HuH-7.5 (cell line): ENCODE measurements at regions not wholly inside any gene's neighbourhood (a gene's known extent, or its start where the extent isn't known, plus 50 kb on each side); places are given as distances from the start of the nearest gene placed in this dataset.
"Not testable (repeated sequence)": the region's sequence is repeated elsewhere in the genome, so short reads cannot be mapped to it uniquely, and the experiment has no call there.

Experiments
- DNase-seq: peaks from one replicate; pipeline ENCODE4 v3.0.0; 2011; ENCODE audit warnings: low spot score

- not testable (repeated sequence) for DNase-seq
These were observed 1011.2 kb downstream of the TMEM121 start for GRCh38 chr14:106537597-106537996.

DNA sequence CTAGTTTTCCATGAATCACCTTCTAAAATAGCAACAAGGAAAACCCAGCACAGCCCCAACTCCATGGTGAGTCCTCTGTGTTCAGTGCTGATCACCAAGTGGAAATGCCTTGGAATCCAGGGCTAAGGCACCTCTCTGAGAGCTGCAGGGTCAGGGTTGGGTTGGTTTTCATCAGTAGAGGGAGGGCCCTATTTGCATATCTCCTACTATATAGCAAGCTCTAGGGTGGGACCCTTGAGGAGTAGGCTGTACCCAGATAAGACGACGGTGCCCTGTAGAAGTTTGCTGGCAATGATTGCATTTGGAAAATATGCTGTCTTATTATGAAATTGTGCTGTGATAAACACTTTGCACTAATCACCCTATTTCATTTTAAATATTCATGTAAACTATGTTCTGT is 1011.8 kb downstream of the TMEM121 start:
- no peak for DNase-seq

DNA sequence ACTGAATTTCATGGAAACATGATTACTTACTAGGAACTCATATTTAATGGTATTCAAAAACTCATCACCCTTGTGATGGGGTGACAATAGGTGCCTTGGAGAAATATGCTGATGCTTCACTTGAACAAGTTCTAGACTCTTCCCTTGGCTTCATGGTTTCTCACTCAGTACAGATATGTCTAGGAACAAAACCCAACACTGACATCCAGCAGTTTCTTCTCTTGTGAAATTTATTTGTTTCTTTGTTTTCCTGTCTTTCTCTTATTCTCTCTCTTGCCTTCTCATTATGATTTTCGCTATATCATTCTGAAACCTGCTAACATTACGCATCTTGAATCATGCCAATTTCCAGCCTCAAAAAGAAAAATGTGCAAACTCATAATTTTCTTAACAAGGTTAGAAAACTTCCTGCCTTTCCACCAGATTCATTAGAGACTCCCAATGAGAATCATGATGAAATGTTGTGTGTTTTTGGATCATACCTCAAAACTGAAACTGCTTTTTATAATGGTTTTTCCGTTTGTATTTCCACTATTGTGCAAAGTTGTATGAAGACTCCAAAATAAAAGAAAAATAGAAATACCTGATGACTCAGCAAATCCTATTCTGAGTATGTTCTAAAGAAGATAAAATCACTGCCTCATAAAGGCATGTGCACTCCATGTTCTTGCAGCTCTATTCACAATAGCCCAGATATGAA is 1021.5 kb downstream of the TMEM121 start:
- DNase-seq, result no peak

- DNase-seq, result no peak
These were observed 1022.7 kb downstream of the TMEM121 start for GRCh38 chr14:106549064-106549463.

DNA sequence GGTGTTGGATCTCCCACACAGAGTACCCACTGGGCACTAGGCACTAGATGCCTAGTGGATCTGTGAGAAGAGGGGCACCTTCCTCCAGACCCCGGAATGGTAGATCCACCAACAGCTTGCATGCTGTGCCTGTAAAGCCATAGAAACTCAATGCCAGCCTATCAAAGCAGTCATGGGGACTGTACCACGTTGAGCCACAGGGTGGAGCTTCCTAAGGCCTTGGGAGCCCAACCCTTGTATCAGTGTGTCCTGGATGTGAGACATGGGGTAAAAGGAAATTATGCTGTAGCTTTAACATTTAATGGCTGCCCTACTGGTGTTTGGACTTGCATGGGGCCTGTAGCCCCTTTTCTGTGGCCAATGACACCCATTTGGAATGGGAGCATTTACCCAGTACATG is 1024.9 kb downstream of the TMEM121 start:
- no peak for DNase-seq

DNA sequence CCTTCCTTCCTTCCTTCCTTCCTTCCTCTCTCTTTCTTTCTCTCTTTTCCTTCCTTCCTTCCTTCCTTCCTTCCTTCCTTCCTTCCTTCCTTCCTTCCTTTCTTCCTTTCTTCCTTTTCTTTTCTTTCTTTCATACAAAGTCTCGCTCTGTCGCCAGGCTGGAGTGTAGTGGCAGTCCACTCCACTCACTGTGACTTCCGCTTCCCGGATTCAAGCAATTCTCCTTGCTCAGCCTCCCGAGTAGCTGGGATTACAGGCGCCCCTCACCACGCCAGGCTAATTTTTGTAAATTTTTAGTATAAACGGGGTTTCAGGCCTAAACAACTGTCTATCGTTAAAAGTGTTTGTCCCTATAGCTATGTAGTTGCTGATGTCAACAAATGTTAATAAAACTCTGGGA is 1029.8 kb downstream of the TMEM121 start:
- DNase-seq, result not testable (repeated sequence)

- DNase-seq, result no peak
These were observed 1030.4 kb downstream of the TMEM121 start for GRCh38 chr14:106556665-106557289.

- no peak for DNase-seq
These were observed 1036.1 kb downstream of the TMEM121 start for GRCh38 chr14:106562451-106562850.

DNA sequence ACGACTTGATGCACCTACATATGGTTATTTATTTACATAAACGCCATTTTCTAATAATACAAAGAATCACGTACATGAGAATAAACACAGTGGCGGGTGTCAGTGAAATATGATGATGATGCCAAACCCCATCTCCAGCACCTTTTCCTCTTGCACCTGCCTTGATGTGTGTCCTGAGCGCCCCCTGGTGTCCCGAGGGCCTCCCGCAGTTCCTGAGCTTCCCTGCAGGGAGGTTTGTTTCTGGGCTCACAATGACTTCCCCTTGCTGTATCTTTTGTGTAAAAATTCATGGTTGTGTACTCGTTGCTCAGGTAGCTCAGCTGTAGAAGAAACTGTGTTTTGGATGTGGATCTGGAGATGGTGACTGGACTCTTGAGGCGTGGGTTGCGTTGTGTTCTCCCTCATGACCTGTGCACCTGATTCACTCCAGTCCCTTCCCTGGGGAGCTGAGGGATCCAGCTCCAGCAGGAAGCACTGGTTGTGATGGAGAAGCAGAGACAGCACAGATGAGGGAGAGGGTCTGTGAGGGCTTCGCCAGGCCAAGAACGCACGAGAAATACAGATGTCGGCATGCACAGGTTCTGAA is 1037.8 kb downstream of the TMEM121 start:
- peak; percentile 5 for DNase-seq

DNA sequence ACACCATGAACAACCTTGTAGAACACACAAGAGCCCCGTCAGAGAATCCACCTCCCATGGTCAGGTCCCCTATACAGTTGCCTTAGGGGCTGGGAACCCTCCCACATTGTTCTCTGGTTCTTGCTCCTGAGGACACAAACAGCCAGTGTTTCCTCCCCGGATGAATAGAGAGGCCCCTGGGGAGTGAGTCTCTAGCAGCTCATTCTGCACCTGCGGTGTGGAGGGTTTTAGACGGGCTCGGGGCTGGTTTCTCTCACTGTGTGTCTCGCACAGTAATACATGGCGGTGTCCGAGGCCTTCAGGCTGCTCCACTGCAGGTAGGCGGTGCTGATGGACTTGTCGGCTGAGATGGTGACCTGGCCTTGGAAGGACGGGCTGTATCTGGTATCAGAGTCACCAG is 1052.1 kb downstream of the TMEM121 start:
- DNase-seq, result no peak

DNA sequence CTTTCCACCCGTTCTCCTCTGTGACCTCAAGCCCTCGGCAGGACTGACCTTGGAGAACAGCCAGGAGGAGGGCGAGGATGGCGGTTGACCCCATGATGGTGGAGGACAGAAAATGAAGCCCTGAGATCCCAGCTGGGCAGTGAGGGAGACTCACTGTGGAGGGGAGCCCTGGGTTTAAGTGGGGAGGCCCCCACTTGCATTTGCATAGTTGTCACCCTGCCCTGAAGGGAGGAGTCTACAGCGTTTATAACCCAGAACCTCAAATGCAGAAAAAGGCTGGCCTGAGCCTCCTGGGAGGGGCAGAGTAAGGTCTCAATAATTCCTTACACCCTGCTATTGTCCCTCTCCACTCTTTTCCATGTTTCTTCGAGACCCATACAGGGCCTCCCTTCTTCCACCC is 1052.7 kb downstream of the TMEM121 start:
- DNase-seq, result no peak

- no peak for DNase-seq
These were observed 1059.3 kb downstream of the TMEM121 start for GRCh38 chr14:106585692-106586091.

DNA sequence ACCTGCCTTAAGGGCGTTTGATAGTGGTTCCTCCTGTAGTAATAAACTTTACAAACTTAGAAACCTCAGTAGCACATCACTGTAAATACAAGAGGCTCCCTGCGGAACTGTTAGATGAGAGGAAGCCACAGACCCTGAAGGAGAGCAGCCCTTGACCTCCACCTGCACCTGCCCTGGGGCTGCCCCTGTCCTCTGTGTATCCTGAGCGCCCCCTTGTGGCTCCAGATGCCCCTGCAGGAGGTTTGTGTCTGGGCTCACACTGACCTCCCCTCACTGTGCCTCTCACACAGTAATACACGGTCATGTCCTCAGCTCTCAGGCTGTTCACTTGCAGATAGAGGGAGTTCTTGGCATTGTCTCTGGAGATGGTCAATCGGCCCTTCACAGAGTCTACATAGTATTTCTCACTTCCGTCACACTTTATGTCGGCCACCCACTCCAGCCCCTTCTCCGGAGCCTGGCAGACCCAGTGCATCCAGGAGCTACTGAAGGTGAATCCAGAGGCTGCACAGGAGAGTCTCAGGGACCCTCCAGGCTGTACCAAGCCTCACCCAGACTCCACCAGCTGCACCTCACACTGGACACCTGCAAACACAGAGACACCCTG is 1059.8 kb downstream of the TMEM121 start:
- DNase-seq, result peak; percentile 10

DNA sequence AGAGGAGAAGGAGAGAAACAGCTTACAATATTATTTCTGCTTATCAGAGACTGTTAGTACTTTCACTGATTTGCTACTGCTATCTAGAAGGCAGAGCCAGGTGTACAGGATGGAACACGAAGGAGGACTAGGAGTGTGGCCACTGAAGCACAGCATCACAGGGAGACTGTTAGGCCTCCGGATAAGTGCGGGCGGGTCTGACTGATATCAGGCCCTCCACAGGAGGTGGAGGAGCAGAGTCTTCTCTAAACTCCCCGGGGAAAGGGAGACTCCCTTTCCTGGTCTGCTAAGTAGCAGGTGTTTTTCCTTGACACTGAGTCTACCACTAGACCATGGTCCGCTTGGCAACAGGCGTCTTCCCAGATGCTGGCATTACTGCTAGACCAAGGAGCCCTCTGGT is 1065.2 kb downstream of the TMEM121 start:
- DNase-seq, result not testable (repeated sequence)

GRCh38 chr14:106592115-106592852 is 1065.9 kb downstream of the TMEM121 start:
- DNase-seq, result not testable (repeated sequence)

DNA sequence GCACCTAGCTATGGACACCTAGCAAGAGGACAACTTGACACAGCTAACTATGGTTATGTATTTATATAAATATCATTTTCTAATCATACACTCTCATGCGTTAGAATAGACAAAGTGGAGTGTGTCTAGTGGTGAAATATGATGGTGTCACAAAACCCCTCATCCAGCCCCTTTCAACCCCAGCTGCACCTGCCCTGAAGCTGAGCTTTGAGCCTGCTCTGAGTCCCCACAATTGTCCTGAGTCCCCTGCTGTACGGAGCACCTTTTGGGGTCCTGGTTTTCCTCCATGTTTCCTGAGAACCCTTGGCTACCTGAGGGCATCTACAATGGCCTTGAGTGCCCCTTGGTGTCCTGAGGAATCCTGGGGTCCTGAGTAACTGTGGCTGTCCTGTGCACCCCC is 1072.8 kb downstream of the TMEM121 start:
- no peak for DNase-seq

DNA sequence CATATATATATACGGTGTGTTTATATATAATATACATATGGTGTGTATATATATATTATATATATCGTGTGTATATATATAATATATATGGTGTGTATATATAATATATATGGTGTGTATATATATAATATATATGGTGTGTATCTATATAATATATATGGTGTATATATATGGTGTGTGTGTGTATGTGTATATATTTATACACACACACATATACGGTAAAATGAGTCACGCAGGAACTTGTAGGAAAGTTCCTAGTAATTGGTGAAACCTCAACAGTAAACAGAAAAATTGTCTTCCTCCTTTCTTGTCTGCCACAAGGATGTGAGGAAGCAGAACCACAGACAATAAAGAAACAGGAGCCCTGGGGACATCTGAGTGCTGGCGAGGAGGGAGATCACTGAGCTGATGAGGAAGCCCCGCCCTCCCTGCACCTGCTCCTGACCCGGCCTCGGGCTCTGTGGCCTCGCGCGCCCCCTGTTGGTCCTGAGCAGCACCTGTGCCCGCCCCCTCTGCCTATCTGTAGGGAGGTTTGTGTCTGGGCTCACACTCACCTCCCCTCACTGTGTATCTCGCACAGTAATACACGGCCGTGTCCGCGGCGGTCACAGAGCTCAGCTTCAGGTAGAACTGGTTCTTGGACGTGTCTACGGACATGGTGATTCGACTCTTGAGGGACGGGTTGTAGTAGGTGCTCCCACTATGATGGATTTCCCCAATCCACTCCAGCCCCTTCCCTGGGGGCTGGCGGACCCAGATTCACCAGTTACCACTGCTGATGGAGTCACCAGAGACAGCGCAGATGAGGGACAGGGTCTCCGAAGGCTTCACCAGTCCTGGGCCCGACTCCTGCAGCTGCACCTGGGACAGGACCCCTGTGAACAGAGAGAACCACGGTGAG is 1079.4 kb downstream of the TMEM121 start:
- no peak for DNase-seq

- DNase-seq, result no peak
These were observed 1080.6 kb downstream of the TMEM121 start for GRCh38 chr14:106606936-106607335.

- no peak for DNase-seq
These were observed 1084.3 kb downstream of the TMEM121 start for GRCh38 chr14:106610691-106611090.

DNA sequence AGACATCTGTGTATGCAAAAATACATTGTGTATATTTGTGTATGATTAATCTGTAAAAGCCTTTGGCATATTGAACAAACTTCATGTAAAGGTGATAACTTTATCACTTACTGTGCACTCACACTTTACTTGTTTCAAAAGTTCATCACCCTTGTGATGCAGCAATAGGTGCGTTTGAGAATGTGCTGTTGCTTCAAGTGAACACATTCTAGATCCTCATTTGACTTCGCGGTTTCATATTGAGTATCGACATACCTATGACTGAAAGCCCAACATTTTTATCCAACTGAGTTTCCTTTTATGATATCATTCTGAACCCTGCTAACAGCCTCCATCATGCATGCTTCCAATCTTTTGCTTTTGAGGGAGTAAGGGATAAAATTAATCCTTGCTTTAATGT is 1086.9 kb downstream of the TMEM121 start:
- DNase-seq, result no peak

DNA sequence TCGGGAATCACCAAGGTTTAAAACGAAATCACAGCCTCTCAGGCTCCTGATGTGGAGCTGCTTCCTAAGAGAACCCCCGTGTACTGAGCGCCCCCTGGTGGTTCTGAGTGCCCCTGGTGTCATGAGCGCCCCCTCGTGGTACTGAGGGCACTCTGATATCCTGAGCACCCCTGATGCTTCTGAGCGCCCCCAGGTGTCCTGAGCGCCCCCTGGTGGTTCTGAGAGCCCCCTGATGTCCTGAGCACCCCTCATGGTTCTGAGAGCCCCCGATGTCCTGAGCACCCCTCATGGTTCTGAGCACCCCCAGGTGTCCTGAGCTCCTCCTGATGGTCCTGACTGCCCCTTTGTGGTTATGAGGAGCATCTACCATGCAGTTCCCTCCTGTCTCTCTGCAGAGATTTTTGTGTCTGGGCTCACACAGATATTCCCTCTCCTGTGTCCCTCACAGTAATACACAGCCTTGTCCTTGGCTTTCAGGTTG is 1092.1 kb downstream of the TMEM121 start:
- not testable (repeated sequence) for DNase-seq
